ENCODE measurements at regions not wholly inside any gene's neighbourhood (a gene's known extent, or its start where the extent isn't known, plus 50 kb on each side); places are given as distances from the start of the nearest gene placed in this dataset.

DNA sequence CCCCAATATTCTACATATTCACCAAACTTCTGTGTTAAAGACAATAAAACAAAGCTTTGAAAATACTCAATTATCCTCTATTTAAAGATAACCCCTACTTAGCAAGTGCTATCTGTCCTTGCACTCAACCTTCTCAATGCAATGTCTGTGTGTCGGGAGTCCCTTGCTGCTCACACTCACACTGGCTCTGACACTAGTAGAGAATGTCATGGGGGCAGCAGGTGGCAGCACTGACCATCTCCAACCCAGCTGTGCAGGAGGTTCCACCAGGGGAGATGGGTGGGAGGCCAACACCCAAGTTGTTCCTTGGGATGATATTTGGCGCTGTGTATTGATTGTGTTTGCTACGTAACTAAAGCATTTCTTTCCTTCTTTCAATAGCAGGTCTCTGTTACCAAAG is 59.4 kb upstream of the SIMC1 start (continued):
- TF ChIP-seq, protein P1, sequence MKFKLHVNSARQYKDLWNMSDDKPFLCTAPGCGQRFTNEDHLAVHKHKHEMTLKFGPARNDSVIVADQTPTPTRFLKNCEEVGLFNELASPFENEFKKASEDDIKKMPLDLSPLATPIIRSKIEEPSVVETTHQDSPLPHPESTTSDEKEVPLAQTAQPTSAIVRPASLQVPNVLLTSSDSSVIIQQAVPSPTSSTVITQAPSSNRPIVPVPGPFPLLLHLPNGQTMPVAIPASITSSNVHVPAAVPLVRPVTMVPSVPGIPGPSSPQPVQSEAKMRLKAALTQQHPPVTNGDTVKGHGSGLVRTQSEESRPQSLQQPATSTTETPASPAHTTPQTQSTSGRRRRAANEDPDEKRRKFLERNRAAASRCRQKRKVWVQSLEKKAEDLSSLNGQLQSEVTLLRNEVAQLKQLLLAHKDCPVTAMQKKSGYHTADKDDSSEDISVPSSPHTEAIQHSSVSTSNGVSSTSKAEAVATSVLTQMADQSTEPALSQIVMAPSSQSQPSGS (CRISPR knock-in tag; IDR thresholded peaks at IDR 0.05), result no peak
- TF ChIP-seq HLTF (IDR thresholded peaks at IDR 0.05), result peak; percentile 68; the same call in 1 of the 2 replicates
- no peak for TF ChIP-seq BDP1 (IDR thresholded peaks at IDR 0.05; ENCODE audit: insufficient read depth, insufficient read length)
- no peak for TF ChIP-seq ATF1 (CRISPR knock-in tag; IDR thresholded peaks at IDR 0.05)
- no peak for TF ChIP-seq ATF1 (tag; IDR thresholded peaks at IDR 0.05)
- TF ChIP-seq ETV1 (tag; conservative IDR thresholded peaks at IDR 0.05; ENCODE audit: low read depth), result no peak
- TF ChIP-seq NFATC3 (IDR thresholded peaks at IDR 0.05), result no peak
- TF ChIP-seq NFE2 (IDR thresholded peaks at IDR 0.05; ENCODE audit: low read depth), result no peak
- no peak for TF ChIP-seq HMGN3 (IDR thresholded peaks at IDR 0.05; ENCODE audit: borderline replicate concordance, extremely low read depth, insufficient read length, low read depth, low read length)
- TF ChIP-seq, protein P2, sequence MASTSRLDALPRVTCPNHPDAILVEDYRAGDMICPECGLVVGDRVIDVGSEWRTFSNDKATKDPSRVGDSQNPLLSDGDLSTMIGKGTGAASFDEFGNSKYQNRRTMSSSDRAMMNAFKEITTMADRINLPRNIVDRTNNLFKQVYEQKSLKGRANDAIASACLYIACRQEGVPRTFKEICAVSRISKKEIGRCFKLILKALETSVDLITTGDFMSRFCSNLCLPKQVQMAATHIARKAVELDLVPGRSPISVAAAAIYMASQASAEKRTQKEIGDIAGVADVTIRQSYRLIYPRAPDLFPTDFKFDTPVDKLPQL (IDR thresholded peaks at IDR 0.05; ENCODE audit: extremely low read depth, insufficient read length), result no peak
- TF ChIP-seq BACH1 (tag; IDR thresholded peaks at IDR 0.05), result no peak
- no peak for TF ChIP-seq PURB (CRISPR knock-in tag; IDR thresholded peaks at IDR 0.05; ENCODE audit: low read depth)
- TF ChIP-seq ZSCAN29 (IDR thresholded peaks at IDR 0.05), result no peak
- no peak for TF ChIP-seq MTA1 (IDR thresholded peaks at IDR 0.05; ENCODE audit: borderline replicate concordance)
- TF ChIP-seq TGIF2 (CRISPR knock-in tag; IDR thresholded peaks at IDR 0.05), result no peak
- TF ChIP-seq BRD4 (IDR thresholded peaks at IDR 0.05), result no peak
- TF ChIP-seq SUPT5H (IDR thresholded peaks at IDR 0.05), result no peak
- TF ChIP-seq ZNF583 (CRISPR knock-in tag; IDR thresholded peaks at IDR 0.05), result no peak
- TF ChIP-seq SIRT6 (IDR thresholded peaks at IDR 0.05; ENCODE audit: low read depth, low read length), result no peak
- TF ChIP-seq ZBTB8A (IDR thresholded peaks at IDR 0.05; ENCODE audit: partially characterized antibody), result no peak
- TF ChIP-seq EHMT2 (IDR thresholded peaks at IDR 0.05), result 0 out of 2 replicates have a peak, but pooled peaks have one; percentile 17
- no peak for TF ChIP-seq SRSF7 (optimal IDR thresholded peaks at IDR 0.05; ENCODE audit: low read depth, low read length)
- TF ChIP-seq, protein P3, sequence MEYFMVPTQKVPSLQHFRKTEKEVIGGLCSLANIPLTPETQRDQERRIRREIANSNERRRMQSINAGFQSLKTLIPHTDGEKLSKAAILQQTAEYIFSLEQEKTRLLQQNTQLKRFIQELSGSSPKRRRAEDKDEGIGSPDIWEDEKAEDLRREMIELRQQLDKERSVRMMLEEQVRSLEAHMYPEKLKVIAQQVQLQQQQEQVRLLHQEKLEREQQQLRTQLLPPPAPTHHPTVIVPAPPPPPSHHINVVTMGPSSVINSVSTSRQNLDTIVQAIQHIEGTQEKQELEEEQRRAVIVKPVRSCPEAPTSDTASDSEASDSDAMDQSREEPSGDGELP (CRISPR knock-in tag; IDR thresholded peaks at IDR 0.05; ENCODE audit: borderline replicate concordance), result peak; percentile 63; the same call in 1 of the 2 replicates
- no peak for TF ChIP-seq KLF1 (tag; IDR thresholded peaks at IDR 0.05)
- TF ChIP-seq RNF2 (IDR thresholded peaks at IDR 0.05), result no peak
- TF ChIP-seq STAG1 (CRISPR knock-in tag; IDR thresholded peaks at IDR 0.05; ENCODE audit: borderline replicate concordance), result no peak
- TF ChIP-seq ZNF584 (CRISPR knock-in tag; IDR thresholded peaks at IDR 0.05; ENCODE audit: low read depth), result no peak
- TF ChIP-seq DPF2 (IDR thresholded peaks at IDR 0.05), result no peak
- TF ChIP-seq, protein P4, sequence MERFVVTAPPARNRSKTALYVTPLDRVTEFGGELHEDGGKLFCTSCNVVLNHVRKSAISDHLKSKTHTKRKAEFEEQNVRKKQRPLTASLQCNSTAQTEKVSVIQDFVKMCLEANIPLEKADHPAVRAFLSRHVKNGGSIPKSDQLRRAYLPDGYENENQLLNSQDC (CRISPR knock-in tag; IDR thresholded peaks at IDR 0.05), result no peak
- no peak for TF ChIP-seq FOXJ2 (tag; IDR thresholded peaks at IDR 0.05)
- TF ChIP-seq, protein P5, sequence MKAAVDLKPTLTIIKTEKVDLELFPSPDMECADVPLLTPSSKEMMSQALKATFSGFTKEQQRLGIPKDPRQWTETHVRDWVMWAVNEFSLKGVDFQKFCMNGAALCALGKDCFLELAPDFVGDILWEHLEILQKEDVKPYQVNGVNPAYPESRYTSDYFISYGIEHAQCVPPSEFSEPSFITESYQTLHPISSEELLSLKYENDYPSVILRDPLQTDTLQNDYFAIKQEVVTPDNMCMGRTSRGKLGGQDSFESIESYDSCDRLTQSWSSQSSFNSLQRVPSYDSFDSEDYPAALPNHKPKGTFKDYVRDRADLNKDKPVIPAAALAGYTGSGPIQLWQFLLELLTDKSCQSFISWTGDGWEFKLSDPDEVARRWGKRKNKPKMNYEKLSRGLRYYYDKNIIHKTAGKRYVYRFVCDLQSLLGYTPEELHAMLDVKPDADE (conservative IDR thresholded peaks at IDR 0.05; ENCODE audit: control insufficient read depth, low read depth, low read length), result no peak
